ENCODE measurements at regions not wholly inside any gene's neighbourhood (a gene's known extent, or its start where the extent isn't known, plus 50 kb on each side); places are given as distances from the start of the nearest gene placed in this dataset.

DNA sequence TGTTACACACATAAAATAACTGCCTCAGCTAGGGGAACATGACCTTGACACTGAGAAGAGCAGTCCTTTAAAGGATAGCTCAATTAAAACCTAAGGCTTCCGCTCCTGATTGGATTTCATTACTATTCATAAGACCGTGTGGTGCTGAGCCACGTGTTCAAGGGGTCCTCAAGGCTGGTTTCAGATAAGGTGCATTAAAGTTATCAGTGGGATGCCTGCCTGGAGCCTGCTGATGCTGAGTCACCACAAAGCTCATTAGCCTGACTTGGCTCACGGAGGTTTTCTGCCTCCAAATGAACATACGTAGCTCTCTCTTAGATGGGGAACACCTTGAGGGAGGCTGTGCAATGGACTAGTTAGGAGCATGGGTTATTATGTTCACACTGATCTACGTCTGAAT, 518.9 kb downstream of the TDRD15 start:
- H2AFZ ChIP-seq (ENCODE audit: low read depth, low read length, poor library complexity, severe bottlenecking), result no peak overlapping the region
- H3K4me1 ChIP-seq (ENCODE audit: control insufficient read depth in 1 of 2, insufficient read depth in 2 of 2, low read length in 2 of 2), result no peaks in the 10 kb centered on the region
- H3K36me3 ChIP-seq (ENCODE audit: control insufficient read depth in 1 of 2, insufficient read depth in 2 of 2, low read length in 2 of 2), result no peaks in the 10 kb centered on the region
- no TSS peak for BruUV-seq (replicated peaks)
- H3K27me3 ChIP-seq (ENCODE audit: insufficient read depth, low read length), result no peaks in the 10 kb centered on the region
- RAD21 ChIA-PET (ENCODE audit: low non-redundant PET in 1 of 2, low total read pairs in 2 of 2, uncharacterized antibody in 2 of 2, unreplicated experiment in 2 of 2), result no interaction called here
- H3K79me2 ChIP-seq (ENCODE audit: insufficient read depth, low read length), result no peaks in the 10 kb centered on the region
- intact Hi-C loops (cut with micrococcal nuclease), result no loop called here
- no peak overlapping the region for H3K27ac ChIP-seq (ENCODE audit: low read depth, low read length)
- DNase-seq (ENCODE audit: low read depth, low spot score) (no peak), ATAC-seq (no peak)
- CTCF ChIA-PET, result no interaction called here
- H4K20me1 ChIP-seq (ENCODE audit: insufficient read depth), result no peaks in the 10 kb centered on the region
- POLR2A ChIA-PET, result no interaction called here
- H3K9me2 ChIP-seq (ENCODE audit: insufficient read depth), result no peaks in the 10 kb centered on the region
- H3K4me2 ChIP-seq (ENCODE audit: low read length), result no peak overlapping the region
- TF ChIP-seq SP1 (IDR thresholded peaks at IDR 0.05; ENCODE audit: low read depth) (no peak), ZFX (IDR thresholded peaks at IDR 0.05) (no peak), EZH2 (IDR thresholded peaks at IDR 0.05) (no peak), EZH2phosphoT487 (IDR thresholded peaks at IDR 0.05; ENCODE audit: borderline replicate concordance) (no peak), CEBPB (IDR thresholded peaks at IDR 0.05; ENCODE audit: low read depth) (no peak), YY1 (IDR thresholded peaks at IDR 0.05; ENCODE audit: extremely low read depth, insufficient replicate concordance, low read depth, low read length) (no peak), TCF7L2 (IDR thresholded peaks at IDR 0.05; ENCODE audit: borderline replicate concordance, extremely low read depth, insufficient read depth, insufficient read length) (no peak), EGR1 (IDR thresholded peaks at IDR 0.05; ENCODE audit: low read depth) (no peak), POLR2AphosphoS5 (IDR thresholded peaks at IDR 0.05; ENCODE audit: low read depth, low read length) (no peak), FOSL1 (IDR thresholded peaks at IDR 0.05; ENCODE audit: low read depth) (no peak), SRF (IDR thresholded peaks at IDR 0.05; ENCODE audit: low read depth) (no peak), ZNF274 (IDR thresholded peaks at IDR 0.05; ENCODE audit: low read depth, low read length) (no peak)
- TF ChIP-seq, protein P1, sequence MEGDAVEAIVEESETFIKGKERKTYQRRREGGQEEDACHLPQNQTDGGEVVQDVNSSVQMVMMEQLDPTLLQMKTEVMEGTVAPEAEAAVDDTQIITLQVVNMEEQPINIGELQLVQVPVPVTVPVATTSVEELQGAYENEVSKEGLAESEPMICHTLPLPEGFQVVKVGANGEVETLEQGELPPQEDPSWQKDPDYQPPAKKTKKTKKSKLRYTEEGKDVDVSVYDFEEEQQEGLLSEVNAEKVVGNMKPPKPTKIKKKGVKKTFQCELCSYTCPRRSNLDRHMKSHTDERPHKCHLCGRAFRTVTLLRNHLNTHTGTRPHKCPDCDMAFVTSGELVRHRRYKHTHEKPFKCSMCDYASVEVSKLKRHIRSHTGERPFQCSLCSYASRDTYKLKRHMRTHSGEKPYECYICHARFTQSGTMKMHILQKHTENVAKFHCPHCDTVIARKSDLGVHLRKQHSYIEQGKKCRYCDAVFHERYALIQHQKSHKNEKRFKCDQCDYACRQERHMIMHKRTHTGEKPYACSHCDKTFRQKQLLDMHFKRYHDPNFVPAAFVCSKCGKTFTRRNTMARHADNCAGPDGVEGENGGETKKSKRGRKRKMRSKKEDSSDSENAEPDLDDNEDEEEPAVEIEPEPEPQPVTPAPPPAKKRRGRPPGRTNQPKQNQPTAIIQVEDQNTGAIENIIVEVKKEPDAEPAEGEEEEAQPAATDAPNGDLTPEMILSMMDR (IDR thresholded peaks at IDR 0.05 in 2 of 3, conservative IDR thresholded peaks at IDR 0.05 in 1 of 3; ENCODE audit: borderline replicate concordance in 1 of 3, insufficient read depth in 1 of 3, low read depth in 2 of 3, low read length in 2 of 3), result no peak
- TF ChIP-seq, protein P2, sequence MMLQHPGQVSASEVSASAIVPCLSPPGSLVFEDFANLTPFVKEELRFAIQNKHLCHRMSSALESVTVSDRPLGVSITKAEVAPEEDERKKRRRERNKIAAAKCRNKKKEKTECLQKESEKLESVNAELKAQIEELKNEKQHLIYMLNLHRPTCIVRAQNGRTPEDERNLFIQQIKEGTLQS (IDR thresholded peaks at IDR 0.05), result no peak
- TF ChIP-seq, protein P3, sequence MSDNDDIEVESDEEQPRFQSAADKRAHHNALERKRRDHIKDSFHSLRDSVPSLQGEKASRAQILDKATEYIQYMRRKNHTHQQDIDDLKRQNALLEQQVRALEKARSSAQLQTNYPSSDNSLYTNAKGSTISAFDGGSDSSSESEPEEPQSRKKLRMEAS (IDR thresholded peaks at IDR 0.05), result no peak
- TF ChIP-seq, protein P4, sequence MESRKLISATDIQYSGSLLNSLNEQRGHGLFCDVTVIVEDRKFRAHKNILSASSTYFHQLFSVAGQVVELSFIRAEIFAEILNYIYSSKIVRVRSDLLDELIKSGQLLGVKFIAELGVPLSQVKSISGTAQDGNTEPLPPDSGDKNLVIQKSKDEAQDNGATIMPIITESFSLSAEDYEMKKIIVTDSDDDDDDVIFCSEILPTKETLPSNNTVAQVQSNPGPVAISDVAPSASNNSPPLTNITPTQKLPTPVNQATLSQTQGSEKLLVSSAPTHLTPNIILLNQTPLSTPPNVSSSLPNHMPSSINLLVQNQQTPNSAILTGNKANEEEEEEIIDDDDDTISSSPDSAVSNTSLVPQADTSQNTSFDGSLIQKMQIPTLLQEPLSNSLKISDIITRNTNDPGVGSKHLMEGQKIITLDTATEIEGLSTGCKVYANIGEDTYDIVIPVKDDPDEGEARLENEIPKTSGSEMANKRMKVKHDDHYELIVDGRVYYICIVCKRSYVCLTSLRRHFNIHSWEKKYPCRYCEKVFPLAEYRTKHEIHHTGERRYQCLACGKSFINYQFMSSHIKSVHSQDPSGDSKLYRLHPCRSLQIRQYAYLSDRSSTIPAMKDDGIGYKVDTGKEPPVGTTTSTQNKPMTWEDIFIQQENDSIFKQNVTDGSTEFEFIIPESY (IDR thresholded peaks at IDR 0.05; ENCODE audit: extremely low read depth, insufficient replicate concordance, low read length), result no peak
- H3K4me3 ChIP-seq (replicated peaks in 1 of 2; ENCODE audit: low read depth in 1 of 2, low read length in 2 of 2), result no peak overlapping the region
- H3K9me3 ChIP-seq (ENCODE audit: control insufficient read depth in 1 of 2, insufficient read depth in 1 of 2, low read depth in 1 of 2, low read length in 2 of 2), result peaks cover 0 to 10% of the 10 kb centered on the region in 2 experiments; a peak in 2 of 4 replicates
- H3K9ac ChIP-seq (ENCODE audit: low read length), result no peak overlapping the region
